ENCODE measurements at regions not wholly inside any gene's neighbourhood (a gene's known extent, or its start where the extent isn't known, plus 50 kb on each side); places are given as distances from the start of the nearest gene placed in this dataset.
A peak's percentile ranks its signal among the peaks of the same experiment; 100 is the strongest.

DNA sequence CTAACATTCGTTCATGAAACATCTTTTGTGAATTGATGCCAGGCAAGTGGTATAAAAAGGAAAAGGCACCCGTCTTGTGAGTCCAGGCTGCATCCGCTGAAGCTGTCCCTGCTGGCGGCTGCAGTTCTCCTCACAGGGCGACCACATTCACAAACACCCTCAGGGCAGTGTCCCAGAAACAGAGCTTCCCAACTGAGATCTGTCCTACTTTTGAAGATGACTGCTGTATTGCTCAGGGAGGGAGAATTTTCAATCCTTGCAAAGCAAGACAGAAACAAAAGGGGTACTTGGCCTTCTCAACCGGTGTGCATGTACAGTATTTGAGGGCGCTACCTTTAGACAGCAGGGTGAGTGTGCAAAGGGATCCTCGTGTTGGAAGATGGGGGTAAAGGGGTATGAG is 316.1 kb downstream of the GADD45G start:
- WGBS = 85% methylated on average over 8 of the region's 8 CpGs
- no peaks in the 10 kb centered on the region for H3K4me1 ChIP-seq
- no peak for TF ChIP-seq POLR2AphosphoS5 (IDR thresholded peaks at IDR 0.05)
- no peak for TF ChIP-seq EP300 (IDR thresholded peaks at IDR 0.05)
- TF ChIP-seq, protein P1, sequence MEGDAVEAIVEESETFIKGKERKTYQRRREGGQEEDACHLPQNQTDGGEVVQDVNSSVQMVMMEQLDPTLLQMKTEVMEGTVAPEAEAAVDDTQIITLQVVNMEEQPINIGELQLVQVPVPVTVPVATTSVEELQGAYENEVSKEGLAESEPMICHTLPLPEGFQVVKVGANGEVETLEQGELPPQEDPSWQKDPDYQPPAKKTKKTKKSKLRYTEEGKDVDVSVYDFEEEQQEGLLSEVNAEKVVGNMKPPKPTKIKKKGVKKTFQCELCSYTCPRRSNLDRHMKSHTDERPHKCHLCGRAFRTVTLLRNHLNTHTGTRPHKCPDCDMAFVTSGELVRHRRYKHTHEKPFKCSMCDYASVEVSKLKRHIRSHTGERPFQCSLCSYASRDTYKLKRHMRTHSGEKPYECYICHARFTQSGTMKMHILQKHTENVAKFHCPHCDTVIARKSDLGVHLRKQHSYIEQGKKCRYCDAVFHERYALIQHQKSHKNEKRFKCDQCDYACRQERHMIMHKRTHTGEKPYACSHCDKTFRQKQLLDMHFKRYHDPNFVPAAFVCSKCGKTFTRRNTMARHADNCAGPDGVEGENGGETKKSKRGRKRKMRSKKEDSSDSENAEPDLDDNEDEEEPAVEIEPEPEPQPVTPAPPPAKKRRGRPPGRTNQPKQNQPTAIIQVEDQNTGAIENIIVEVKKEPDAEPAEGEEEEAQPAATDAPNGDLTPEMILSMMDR (IDR thresholded peaks at IDR 0.05) = no peak
- TF ChIP-seq POLR2A (IDR thresholded peaks at IDR 0.05) = no peak
- no peaks in the 10 kb centered on the region for H3K27me3 ChIP-seq
- H3K9me3 ChIP-seq = no peaks in the 10 kb centered on the region
- DNase-seq (ENCODE audit: low spot score in 2 of 2) = peak in 1 of 2 donors; percentile 21
- no peak overlapping the region for H3K4me3 ChIP-seq
- no peak overlapping the region for H3K27ac ChIP-seq
- H3K36me3 ChIP-seq = no peaks in the 10 kb centered on the region

DNA sequence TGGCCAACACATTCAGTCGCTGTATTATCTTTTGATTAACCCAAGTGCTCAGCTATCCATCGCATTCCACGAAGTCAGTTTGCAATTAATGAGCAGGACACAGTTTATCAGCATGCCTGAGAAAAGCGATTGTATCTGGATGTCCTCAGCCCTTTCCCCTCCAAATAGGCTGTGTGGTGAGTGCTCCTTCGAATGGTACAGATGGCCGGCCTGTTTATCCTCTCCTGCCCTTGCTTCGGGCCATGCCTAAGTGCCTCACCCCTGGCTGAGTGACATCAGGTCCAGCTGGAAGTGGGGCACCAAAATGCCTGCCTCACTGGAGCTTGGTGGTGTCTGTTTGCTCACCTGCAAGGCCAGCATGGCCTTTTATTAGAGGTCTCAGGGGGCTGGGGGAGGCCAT is 317.3 kb downstream of the GADD45G start:
- TF ChIP-seq POLR2A (IDR thresholded peaks at IDR 0.05) (no peak), POLR2AphosphoS5 (IDR thresholded peaks at IDR 0.05) (no peak), EP300 (IDR thresholded peaks at IDR 0.05) (no peak)
- TF ChIP-seq, protein P1 (IDR thresholded peaks at IDR 0.05) = no peak
- no peaks in the 10 kb centered on the region for H3K9me3 ChIP-seq
- no peaks in the 10 kb centered on the region for H3K36me3 ChIP-seq
- no peak overlapping the region for H3K27ac ChIP-seq
- no peak overlapping the region for H3K4me3 ChIP-seq
- H3K27me3 ChIP-seq = no peaks in the 10 kb centered on the region
- no peak for DNase-seq (ENCODE audit: low spot score in 2 of 2)
- H3K4me1 ChIP-seq = no peaks in the 10 kb centered on the region
- WGBS = 93% methylated on average over 7 of the region's 7 CpGs

- no peak for TF ChIP-seq EP300 (IDR thresholded peaks at IDR 0.05)
- no peak for TF ChIP-seq POLR2A (IDR thresholded peaks at IDR 0.05)
- TF ChIP-seq, protein P1 (IDR thresholded peaks at IDR 0.05) = no peak
- TF ChIP-seq POLR2AphosphoS5 (IDR thresholded peaks at IDR 0.05) = no peak
- peak in 1 of 2 donors; percentile 20 for DNase-seq (ENCODE audit: low spot score in 2 of 2)
- Histone ChIP-seq H3K27ac (no peak overlapping the region), H3K36me3 (no peaks in the 10 kb centered on the region), H3K9me3 (no peaks in the 10 kb centered on the region), H3K27me3 (no peaks in the 10 kb centered on the region), H3K4me3 (no peak overlapping the region), H3K4me1 (no peaks in the 10 kb centered on the region)
- WGBS = 92% methylated on average over 7 of the region's 7 CpGs
Observed at GRCh38 chr9:89923174-89923573, 318.4 kb downstream of the GADD45G start.

DNA sequence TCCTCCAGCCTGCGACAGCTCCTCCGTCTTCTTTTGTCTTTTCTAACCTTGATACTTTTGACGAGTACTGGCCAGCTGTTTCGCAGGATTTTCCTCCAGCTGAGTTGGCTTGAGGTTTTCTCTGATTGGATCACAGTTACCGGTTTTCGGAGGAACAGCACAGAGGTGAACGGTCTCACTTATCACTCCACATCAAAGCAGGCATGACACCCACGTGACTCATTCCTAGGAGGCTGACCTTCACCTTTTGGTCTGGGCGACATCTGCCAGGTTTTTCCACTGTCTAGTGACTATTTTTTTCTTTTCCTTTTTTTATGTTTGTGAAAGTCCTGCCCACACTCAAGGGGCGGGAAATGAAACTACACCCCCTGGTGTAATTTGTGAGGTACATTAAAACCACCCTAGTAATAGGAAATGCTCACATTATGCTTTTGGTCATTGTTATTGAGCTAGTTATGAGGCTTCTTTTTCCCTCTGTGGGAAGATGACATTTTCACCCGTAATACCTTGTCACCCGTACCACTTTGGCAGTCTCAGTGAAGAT is 319.2 kb downstream of the GADD45G start:
- no peak overlapping the region for H3K4me3 ChIP-seq
- H3K36me3 ChIP-seq = no peaks in the 10 kb centered on the region
- no peak overlapping the region for H3K27ac ChIP-seq
- peak in 1 of 2 donors; percentile 44 for DNase-seq (ENCODE audit: low spot score in 2 of 2)
- no peaks in the 10 kb centered on the region for H3K4me1 ChIP-seq
- WGBS = 73% methylated on average over 12 of the region's 12 CpGs
- no peaks in the 10 kb centered on the region for H3K9me3 ChIP-seq
- no peak for TF ChIP-seq POLR2A (IDR thresholded peaks at IDR 0.05)
- no peak for TF ChIP-seq EP300 (IDR thresholded peaks at IDR 0.05)
- TF ChIP-seq POLR2AphosphoS5 (IDR thresholded peaks at IDR 0.05) = no peak
- TF ChIP-seq, protein P1 (IDR thresholded peaks at IDR 0.05) = no peak
- H3K27me3 ChIP-seq = no peaks in the 10 kb centered on the region

DNA sequence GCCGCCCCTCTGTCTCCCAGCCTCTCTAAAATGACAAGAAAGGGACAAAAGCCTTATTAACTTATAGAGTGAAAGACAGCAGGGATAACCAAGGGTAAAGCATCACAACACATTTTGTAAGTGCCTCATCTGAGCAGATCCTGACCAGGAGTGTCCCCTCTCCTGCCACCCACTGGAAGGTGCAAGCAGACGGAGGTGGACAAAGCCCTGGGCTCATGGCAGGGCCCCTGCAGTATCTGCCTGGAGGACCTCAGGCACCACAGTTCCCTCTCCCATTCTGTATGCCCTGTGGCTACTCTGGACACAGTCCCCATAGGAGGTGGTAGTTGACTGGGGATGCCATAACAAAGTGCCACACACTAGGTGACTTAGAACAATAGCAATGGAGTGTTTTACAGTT is 319.8 kb downstream of the GADD45G start:
- peaks cover 1% of the 10 kb centered on the region for H3K4me1 ChIP-seq
- no peaks in the 10 kb centered on the region for H3K36me3 ChIP-seq
- H3K4me3 ChIP-seq = no peak overlapping the region
- TF ChIP-seq POLR2A (IDR thresholded peaks at IDR 0.05) = no peak
- no peak for TF ChIP-seq EP300 (IDR thresholded peaks at IDR 0.05)
- TF ChIP-seq, protein P1 (IDR thresholded peaks at IDR 0.05) = no peak
- H3K27ac ChIP-seq = no peak overlapping the region
- DNase-seq (ENCODE audit: low spot score in 2 of 2) = no peak
- no peaks in the 10 kb centered on the region for H3K9me3 ChIP-seq
- H3K27me3 ChIP-seq = no peaks in the 10 kb centered on the region
- WGBS = 85% methylated on average over 2 of the region's 2 CpGs

Data from suprapubic skin (tissue), 4 donors.